ENCODE measurements at regions not wholly inside any gene's neighbourhood (a gene's known extent, or its start where the extent isn't known, plus 50 kb on each side); places are given as distances from the start of the nearest gene placed in this dataset.

DNA sequence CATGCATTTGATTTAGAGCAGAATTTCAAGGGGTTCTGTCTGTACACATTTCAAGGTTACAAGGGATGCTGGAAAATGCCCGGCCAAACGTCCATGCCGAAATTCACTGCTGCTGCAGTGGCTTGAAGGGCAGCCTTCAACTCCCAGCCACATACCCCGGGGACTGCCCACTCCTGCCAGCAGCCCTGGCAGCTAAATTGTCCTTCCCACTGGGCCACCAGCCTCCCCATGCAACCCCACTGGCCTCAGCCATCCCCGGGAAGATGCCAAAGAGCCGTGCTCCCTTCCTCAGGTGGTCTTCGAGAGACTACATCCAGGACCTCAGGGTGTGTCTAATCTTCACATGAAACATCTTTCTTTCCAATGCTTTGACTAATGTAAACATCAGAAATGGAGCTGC, 478.7 kb upstream of the MYT1L start (continued):
- TF ChIP-seq, protein P1, sequence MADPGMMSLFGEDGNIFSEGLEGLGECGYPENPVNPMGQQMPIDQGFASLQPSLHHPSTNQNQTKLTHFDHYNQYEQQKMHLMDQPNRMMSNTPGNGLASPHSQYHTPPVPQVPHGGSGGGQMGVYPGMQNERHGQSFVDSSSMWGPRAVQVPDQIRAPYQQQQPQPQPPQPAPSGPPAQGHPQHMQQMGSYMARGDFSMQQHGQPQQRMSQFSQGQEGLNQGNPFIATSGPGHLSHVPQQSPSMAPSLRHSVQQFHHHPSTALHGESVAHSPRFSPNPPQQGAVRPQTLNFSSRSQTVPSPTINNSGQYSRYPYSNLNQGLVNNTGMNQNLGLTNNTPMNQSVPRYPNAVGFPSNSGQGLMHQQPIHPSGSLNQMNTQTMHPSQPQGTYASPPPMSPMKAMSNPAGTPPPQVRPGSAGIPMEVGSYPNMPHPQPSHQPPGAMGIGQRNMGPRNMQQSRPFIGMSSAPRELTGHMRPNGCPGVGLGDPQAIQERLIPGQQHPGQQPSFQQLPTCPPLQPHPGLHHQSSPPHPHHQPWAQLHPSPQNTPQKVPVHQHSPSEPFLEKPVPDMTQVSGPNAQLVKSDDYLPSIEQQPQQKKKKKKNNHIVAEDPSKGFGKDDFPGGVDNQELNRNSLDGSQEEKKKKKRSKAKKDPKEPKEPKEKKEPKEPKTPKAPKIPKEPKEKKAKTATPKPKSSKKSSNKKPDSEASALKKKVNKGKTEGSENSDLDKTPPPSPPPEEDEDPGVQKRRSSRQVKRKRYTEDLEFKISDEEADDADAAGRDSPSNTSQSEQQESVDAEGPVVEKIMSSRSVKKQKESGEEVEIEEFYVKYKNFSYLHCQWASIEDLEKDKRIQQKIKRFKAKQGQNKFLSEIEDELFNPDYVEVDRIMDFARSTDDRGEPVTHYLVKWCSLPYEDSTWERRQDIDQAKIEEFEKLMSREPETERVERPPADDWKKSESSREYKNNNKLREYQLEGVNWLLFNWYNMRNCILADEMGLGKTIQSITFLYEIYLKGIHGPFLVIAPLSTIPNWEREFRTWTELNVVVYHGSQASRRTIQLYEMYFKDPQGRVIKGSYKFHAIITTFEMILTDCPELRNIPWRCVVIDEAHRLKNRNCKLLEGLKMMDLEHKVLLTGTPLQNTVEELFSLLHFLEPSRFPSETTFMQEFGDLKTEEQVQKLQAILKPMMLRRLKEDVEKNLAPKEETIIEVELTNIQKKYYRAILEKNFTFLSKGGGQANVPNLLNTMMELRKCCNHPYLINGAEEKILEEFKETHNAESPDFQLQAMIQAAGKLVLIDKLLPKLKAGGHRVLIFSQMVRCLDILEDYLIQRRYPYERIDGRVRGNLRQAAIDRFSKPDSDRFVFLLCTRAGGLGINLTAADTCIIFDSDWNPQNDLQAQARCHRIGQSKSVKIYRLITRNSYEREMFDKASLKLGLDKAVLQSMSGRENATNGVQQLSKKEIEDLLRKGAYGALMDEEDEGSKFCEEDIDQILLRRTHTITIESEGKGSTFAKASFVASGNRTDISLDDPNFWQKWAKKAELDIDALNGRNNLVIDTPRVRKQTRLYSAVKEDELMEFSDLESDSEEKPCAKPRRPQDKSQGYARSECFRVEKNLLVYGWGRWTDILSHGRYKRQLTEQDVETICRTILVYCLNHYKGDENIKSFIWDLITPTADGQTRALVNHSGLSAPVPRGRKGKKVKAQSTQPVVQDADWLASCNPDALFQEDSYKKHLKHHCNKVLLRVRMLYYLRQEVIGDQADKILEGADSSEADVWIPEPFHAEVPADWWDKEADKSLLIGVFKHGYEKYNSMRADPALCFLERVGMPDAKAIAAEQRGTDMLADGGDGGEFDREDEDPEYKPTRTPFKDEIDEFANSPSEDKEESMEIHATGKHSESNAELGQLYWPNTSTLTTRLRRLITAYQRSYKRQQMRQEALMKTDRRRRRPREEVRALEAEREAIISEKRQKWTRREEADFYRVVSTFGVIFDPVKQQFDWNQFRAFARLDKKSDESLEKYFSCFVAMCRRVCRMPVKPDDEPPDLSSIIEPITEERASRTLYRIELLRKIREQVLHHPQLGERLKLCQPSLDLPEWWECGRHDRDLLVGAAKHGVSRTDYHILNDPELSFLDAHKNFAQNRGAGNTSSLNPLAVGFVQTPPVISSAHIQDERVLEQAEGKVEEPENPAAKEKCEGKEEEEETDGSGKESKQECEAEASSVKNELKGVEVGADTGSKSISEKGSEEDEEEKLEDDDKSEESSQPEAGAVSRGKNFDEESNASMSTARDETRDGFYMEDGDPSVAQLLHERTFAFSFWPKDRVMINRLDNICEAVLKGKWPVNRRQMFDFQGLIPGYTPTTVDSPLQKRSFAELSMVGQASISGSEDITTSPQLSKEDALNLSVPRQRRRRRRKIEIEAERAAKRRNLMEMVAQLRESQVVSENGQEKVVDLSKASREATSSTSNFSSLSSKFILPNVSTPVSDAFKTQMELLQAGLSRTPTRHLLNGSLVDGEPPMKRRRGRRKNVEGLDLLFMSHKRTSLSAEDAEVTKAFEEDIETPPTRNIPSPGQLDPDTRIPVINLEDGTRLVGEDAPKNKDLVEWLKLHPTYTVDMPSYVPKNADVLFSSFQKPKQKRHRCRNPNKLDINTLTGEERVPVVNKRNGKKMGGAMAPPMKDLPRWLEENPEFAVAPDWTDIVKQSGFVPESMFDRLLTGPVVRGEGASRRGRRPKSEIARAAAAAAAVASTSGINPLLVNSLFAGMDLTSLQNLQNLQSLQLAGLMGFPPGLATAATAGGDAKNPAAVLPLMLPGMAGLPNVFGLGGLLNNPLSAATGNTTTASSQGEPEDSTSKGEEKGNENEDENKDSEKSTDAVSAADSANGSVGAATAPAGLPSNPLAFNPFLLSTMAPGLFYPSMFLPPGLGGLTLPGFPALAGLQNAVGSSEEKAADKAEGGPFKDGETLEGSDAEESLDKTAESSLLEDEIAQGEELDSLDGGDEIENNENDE (IDR thresholded peaks at IDR 0.05; ENCODE audit: insufficient replicate concordance, low read length), result no peak
- no peak for TF ChIP-seq SP2 (IDR thresholded peaks at IDR 0.05; ENCODE audit: low read length)
- TF ChIP-seq SP4 (IDR thresholded peaks at IDR 0.05; ENCODE audit: low read length), result no peak
- TF ChIP-seq, protein P2, sequence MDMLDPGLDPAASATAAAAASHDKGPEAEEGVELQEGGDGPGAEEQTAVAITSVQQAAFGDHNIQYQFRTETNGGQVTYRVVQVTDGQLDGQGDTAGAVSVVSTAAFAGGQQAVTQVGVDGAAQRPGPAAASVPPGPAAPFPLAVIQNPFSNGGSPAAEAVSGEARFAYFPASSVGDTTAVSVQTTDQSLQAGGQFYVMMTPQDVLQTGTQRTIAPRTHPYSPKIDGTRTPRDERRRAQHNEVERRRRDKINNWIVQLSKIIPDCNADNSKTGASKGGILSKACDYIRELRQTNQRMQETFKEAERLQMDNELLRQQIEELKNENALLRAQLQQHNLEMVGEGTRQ (IDR thresholded peaks at IDR 0.05; ENCODE audit: low read length), result no peak
- no peak for TF ChIP-seq TCF12 (IDR thresholded peaks at IDR 0.05; ENCODE audit: low read depth, low read length)
- no peak for TF ChIP-seq BCL11A (IDR thresholded peaks at IDR 0.05; ENCODE audit: low read depth in 2 of 2, low read length in 2 of 2)
- TF ChIP-seq TBP (IDR thresholded peaks at IDR 0.05; ENCODE audit: low read depth, low read length), result no peak
- TF ChIP-seq CEBPB (IDR thresholded peaks at IDR 0.05; ENCODE audit: low read depth, low read length), result no peak

Measured in H1 (cell line).